ENCODE measurements at regions not wholly inside any gene's neighbourhood (a gene's known extent, or its start where the extent isn't known, plus 50 kb on each side); places are given as distances from the start of the nearest gene placed in this dataset.

DNA sequence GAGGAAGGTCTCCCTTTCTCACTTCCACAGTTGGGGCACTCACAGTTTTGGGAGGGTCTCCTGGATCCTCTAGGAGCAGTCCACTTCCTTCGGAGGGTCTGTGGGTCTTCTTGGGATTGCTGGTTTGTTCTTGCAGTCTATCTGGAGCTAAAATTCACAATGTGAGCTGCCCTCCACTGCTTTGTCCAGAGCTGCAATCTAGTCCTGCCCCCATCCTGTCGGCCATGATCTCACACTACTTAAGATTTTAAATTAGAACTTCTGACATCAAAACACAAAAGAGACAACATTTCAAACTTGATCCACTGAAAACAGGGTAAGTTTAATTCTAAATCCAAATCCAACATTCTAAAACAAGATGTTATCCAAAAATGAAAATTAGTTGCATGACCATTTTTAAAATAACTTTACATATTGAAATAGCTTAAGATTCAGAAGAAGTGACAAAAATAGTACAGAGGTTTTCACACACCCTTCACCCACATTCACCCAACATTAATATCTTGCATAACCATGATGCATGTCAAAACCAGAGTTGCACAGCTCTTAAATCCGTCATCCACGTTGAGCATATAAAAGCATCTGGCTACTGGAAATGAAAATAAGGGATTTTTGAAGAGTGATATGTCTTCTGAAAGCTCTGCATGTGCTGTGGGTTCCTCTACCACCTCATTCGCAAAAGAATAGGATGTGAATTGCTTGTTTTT lies 113.7 kb upstream of the EPB41L4A start:
- TF ChIP-seq CTCF (IDR thresholded peaks at IDR 0.05), result no peak
- no peak for TF ChIP-seq POLR2AphosphoS5 (IDR thresholded peaks at IDR 0.05)
- no peak for TF ChIP-seq POLR2A (IDR thresholded peaks at IDR 0.05)
- no peak for TF ChIP-seq EP300 (IDR thresholded peaks at IDR 0.05)

Data from suprapubic skin (tissue), 4 donors.